HG03039 (cell line): ENCODE measurements at regions not wholly inside any gene's neighbourhood (a gene's known extent, or its start where the extent isn't known, plus 50 kb on each side); places are given as distances from the start of the nearest gene placed in this dataset.

Source experiments
- ATAC-seq: cut with Tn5 transposase; IDR thresholded peaks from one replicate; pipeline ENCODE4 v1.9.1; 2021; ENCODE audit warnings: mild to moderate bottlenecking, moderate library complexity; ENCODE audit not compliant: unreplicated experiment

DNA sequence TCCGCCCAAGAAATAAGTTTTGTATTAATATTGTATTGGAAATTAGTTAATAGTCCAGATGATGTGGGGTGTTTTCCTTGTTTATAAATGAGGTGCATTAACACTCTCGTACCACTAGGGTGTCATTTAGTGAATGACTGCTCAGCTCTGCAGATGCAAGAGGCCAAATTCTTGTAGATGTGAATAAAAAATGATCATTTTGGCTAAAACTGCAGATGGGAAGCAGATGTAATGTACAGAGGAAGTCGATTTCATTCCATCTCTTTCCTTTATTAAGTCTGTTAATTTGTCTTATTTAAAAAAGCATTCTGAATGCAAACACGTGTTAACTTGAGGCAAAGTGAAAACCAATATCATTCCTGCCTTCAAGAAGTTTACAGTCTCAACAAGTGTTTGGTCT, 108.1 kb downstream of the DHX15 start:
- ATAC-seq, result no peak

DNA sequence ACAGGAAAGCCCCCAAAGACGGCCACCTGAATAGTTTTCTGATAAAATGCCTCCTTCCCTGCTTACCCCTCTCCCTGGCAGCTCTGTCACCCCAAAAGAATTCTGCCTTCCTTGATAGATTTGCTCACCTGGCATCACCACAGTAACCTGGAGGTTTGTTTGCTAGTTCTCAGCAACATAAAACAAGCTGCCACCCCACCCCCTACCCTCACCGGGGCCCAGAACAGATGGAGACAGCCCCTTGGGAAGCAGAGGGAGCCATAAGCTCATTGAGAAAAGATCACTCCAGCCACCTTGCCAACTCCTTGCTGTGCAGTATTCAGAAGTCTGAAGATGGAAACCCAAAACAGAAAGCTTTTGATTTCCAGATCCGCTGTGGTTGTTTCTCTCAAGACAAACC, 108.6 kb downstream of the DHX15 start:
- no peak for ATAC-seq

- ATAC-seq, result no peak
Measured at GRCh38 chr4:24473309-24473721, 111.0 kb downstream of the DHX15 start.

DNA sequence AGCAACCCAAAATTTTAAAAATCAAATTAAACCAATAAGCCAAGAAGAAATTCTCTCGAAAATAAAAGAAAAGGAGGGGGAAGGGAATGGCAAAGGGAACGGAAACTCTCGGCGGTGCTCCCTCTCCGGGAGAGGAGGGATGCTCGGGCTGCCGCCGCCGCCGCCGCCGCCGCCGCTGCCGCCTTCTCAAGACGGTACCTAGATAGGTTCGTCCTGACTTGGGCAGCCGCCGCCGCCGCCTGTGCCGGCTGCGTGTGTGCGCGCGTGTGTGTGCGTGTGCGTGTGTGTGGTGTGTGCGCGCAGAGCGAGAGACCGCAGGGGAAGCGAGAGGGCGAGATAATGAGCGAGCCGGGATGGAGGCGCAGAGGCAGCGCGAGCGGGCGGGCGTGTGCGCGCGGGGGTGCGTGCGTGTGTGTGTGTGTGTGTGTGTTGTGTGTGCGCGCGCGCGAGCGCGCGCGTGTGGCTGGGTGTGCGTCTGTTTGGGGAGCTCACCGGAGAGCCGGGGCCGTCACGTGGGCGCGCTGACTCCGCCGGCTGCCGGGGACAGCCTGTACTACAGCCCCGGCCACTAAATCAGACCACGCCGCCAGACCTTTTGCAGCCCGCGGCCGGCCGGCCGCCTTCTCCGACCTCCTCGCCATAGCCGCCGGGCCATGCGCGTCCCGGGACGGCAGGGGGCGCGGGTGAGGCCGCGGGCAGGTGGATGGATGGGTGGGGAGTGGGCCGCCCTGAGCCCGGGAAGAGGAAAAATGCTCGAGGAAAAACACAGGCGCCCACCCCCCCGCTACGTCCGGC, 111.6 kb downstream of the DHX15 start:
- peak; percentile 45 for ATAC-seq

DNA sequence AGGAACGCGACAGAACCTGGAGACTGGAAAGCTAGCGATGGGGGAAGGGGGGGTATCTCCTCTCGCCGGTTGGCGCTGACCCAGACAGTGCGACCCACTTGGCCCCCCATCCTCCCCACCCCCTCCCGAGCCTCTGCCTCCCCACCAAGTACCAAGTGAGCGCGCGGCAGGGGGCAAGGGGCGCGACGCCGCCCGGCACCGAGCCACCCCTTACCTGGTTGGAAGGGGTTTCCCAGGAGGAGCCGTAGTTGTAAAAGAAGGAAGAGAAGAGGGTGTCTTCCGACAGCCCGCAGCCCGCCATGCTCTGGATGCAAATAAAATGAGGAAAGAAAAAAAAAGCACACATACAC, 112.2 kb downstream of the DHX15 start:
- ATAC-seq, result no peak

- ATAC-seq, result no peak
Measured at GRCh38 chr4:24471486-24472160, 112.7 kb downstream of the DHX15 start.

DNA sequence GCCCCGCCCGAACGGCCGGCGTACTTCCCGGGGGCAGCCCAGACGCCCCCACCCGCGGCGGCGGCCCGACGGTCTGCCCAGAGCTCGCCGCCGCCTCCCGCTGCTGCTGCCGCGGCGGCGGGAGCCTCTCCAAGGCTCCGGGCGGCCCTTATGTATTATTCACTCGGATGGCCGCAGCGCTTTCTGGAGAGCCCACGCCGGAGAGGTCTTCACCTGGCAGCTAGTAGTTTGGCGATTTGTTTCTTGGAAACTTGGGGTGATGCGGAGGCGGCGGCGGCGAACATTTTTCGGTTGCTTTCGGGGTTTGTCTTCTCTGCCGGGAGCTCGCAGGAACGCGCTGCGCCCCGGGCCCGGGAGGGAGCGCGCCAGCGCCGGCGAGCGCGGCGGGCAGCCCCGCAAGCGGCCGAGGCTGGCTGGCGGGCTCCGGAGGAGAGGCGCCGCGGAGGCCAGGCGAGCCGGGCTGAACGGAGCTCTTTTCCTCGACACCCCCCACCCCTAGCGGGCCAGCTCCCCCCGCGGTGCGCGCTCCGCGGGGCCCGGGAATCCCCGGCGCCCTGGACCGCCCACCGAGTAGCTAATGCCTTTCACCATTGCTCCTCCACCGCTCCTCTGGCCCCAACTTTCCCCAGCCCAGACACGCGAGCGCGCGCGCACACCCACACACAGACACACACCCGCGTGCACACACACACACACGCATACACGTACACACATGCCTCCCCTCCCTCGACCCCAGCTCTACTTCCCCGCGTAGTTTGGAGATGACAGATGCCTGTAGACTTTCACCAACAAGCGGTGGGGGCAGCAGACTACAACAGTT, 113.5 kb downstream of the DHX15 start:
- ATAC-seq, result no peak

DNA sequence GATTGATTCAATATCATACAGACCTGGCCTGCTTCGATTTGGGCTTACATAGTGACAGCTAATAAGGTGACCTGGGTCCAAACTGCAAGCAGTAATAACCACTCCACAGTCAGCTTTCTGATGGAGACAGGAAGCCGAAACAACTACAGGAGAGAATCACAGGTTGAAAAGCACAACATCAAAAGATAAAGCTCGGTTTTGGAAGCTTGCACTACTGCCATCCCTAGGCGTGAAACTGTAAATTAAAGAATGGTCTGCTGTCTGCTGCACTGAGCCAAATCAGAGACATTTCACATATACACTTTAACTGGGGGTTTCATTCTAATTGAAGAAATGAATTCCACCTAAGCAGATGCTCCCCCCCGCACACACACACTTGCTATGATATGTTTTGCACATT, 116.3 kb downstream of the DHX15 start:
- ATAC-seq, result no peak

- ATAC-seq, result no peak
Measured at GRCh38 chr4:24464566-24464965, 119.8 kb downstream of the DHX15 start.

DNA sequence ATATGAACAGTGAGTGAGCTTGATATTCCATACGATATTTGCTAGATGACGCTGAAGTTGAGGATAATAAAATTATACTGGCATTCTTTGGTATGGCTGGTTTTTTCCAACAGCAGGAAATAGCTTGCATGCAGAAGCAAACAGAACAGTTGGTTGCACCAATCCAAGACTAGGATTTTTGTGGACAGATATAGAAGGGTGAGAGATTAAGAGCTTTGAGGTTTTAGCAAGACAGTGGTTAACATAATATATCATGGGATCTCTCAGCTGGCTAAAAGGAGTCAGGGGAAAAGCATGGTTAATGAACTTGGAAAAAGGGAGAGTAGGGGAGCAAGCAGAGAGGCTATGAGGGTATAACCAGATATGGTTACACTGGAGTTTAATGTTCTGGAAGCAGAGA, 127.9 kb downstream of the DHX15 start:
- no peak for ATAC-seq

DNA sequence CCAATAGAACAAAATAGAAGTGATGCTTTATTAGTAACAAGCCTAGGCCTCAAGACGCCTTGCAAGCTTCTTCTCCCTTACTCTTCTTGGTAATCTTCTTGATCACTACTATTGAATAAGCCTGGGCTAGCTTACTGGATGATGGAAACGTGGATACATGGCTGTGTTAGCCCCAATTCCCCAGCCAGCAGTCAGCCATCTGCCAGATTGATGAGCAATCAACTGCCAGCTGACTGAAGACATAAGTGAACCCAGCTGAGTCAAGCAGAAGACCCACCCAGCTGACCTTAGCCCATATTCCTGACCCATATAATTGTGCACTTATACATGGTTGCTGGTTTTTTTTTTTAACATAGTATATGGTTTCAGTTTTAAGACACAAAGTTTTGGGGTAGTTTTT, 130.4 kb downstream of the DHX15 start:
- ATAC-seq, result no peak

DNA sequence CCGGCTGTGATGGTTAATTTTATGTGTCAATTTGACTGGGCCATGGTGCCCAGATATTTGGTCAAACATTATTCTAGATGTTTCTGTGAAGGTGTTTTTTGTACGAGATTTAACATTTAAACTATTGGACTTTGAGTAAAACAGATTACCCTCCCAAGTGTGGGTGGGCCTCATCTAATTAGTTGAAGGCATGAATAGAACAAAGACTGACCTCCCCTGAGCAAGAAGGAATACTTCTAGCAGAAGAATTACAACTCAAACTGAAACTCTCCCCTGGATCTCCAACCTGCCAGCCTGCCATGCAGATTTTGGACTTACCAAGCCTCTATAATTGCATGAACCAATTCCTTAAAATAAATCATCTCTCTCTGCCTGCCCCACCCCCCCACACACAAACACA, 132.5 kb downstream of the DHX15 start:
- no peak for ATAC-seq

DNA sequence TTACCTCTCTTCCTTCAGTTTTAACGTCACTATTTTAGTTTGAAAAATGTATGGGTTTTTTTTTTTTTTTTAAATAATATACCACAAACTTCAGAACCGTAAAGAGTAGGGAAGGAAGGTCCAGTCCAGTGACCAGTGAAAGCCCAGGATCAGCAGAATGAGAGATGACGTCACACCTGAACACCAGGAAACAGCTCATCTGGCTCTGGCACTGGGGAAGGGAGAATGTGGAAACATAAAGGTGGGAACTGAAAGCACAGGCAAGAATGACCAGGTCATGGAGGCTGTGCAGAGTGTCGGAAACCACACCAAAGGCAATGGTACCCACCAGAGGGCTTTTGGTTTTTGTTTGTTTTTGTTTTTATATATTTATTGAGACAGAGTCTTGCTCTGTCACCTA, 141.2 kb downstream of the DHX15 start:
- ATAC-seq, result no peak

DNA sequence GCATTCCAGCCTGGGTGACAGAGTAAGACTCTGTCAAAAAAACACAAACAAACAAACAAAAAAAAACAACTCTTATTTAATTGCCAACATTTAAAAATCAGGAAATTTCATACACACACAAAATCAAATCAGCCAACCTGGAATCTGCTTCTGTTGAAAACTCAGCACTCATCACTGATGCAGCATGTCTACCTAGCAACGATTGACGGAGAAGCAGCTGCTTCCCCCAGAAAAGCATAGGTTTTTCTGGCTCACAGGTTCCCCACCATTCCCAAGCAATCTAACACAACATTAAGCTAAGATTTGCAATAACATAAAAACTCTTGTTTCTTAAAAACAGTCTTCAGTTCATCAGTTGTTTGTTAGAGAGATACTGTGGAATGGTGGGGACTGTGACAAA, 143.6 kb downstream of the DHX15 start:
- ATAC-seq, result no peak

DNA sequence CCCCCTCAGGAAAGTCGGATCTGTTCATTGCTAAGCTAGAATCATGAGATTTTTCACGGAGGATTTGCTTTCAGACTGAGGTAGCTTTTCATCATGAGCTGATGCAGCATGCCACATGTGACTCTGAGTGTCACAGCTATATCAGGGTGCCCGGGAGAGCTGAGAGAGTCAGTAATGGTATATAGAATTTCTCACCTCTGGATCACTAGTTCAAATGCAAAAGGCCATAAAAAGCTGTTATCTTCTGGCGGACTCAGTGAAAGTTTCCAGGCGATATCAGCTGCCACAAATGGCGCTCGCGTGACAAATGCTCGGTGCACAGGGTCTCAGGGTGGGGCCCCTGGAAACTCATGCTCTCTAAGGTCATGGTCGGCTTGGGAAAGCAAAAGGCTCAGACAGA, 150.1 kb downstream of the DHX15 start:
- ATAC-seq, result no peak

DNA sequence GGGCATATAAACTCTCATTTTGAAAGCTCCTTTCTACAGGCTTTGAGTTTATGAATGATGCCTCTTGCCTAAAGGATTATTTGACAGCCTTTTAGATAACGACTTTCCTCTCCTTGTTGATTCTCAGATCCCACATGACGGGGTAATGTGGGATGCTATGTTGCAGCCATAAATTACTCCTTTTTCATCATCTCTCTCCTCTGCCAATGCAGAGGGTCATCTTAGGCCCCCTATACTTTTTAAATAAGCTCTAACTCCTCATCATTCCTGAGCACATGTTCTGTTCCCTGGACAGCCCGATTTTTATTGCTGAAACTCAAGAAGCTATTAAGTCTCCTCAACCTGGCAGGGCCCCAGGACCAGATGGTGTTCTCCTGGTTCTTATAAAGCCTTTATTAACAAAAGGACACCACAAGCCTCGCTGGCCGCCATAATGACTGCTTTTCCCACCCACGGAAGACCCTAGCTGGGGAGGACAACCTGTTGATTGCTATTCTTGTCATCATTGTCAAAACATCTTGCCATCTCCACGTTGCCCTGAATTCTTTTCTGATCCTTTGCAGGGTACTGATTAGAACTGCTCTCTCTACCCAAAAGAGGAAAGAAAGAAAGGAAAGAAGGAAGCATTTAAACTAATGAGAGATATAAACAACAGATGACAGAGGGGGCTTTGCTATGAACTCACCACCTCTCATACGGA, 150.7 kb downstream of the DHX15 start:
- ATAC-seq, result no peak

- no peak for ATAC-seq
Measured at GRCh38 chr4:24428850-24429249, 155.5 kb downstream of the DHX15 start.

DNA sequence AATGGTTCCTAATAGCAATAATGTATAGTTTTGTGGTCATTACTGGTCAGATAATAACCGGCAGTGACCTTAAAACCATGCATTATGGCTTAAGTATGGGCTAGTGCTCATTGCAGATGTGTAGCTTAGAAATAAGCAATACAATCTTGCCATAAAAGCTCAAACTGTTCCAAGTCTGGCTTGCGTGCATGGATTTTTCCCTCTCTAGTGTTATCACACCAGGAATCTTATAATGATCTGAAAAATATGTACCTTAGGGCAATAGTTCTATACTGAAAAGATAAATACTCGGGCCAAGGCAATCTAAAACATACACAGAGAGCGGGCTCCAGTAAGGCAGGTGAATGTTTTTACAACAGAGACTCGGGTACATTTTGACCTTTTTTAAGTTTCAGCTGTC, 157.8 kb downstream of the DHX15 start:
- ATAC-seq, result no peak

- no peak for ATAC-seq
Measured at GRCh38 chr4:24425863-24426262, 158.5 kb downstream of the DHX15 start.

- ATAC-seq, result no peak
Measured at GRCh38 chr4:24423670-24424069, 160.7 kb downstream of the DHX15 start.

DNA sequence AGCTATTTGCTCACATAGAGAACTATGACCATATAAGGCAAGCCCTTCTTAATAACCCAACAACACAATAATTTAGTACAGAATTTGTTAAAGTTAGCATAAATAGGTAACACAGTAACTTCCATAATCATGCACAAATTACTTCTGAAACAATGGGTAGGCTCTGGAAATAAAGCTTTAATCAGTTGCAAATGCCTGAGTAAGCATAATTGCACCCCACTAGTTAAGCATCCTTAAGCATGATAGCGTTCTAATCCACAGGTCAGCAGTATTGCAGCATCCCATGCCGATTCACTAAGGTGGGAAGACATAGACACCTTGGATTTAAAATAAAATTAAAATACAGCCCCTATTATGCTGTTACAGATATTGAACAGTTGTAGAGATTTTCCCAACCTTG, 161.7 kb downstream of the DHX15 start:
- no peak for ATAC-seq
